ENCODE measurements at regions not wholly inside any gene's neighbourhood (a gene's known extent, or its start where the extent isn't known, plus 50 kb on each side); places are given as distances from the start of the nearest gene placed in this dataset.

GRCh38 chr2:128510701-128511397 lies 192.2 kb upstream of the HS6ST1 start:
- Histone ChIP-seq H3K4me3 (ENCODE audit: low read depth in 2 of 2, low read length in 1 of 2) (no peak overlapping the region), H3K27ac (ENCODE audit: low read depth in 2 of 2, low read length in 1 of 2) (no peak overlapping the region), H3K27me3 (ENCODE audit: insufficient read depth) (no peaks in the 10 kb centered on the region), H3K79me2 (ENCODE audit: insufficient read depth) (no peaks in the 10 kb centered on the region), H3K4me1 (ENCODE audit: control insufficient read depth in 1 of 2, insufficient read depth in 2 of 2, low read depth in 1 of 2, low read length in 1 of 2) (peaks cover 0 to 10% of the 10 kb centered on the region in 2 experiments; a peak in 2 of 4 replicates), H3K9me3 (no peaks in the 10 kb centered on the region), H3K36me3 (replicated peaks in 1 of 2; ENCODE audit: control insufficient read depth in 1 of 2, insufficient read depth in 2 of 2, low read length in 1 of 2) (no peaks in the 10 kb centered on the region), H3F3A (replicated peaks; ENCODE audit: insufficient read depth) (no peaks in the 10 kb centered on the region), H2AFZ (ENCODE audit: low read depth) (no peak overlapping the region), H3K9ac (no peak overlapping the region), H3K9me2 (no peaks in the 10 kb centered on the region), H3K4me2 (no peak overlapping the region), H4K20me1 (ENCODE audit: insufficient read depth) (no peaks in the 10 kb centered on the region)
- no peak for DNase-seq
- 32% methylated on average over 2 of the region's 4 CpGs for WGBS (ENCODE audit: low lambda C conversion rate)
- CTCF ChIA-PET = interaction anchor here (1.1 kb wide), 1 partner anchor 244 kb away, joined by 3 read pairs; no protein-coding TSS in a partner anchor
- TF ChIP-seq ELF1 (IDR thresholded peaks at IDR 0.05) (no peak), ZBTB33 (IDR thresholded peaks at IDR 0.05; ENCODE audit: borderline replicate concordance, low read depth) (no peak), CHD2 (IDR thresholded peaks at IDR 0.05; ENCODE audit: low read length, partially characterized antibody) (no peak), SMC3 (IDR thresholded peaks at IDR 0.05; ENCODE audit: low read depth, low read length) (no peak)
- POLR2A ChIA-PET = no interaction called here

GRCh38 chr2:128511731-128512378 lies 193.2 kb upstream of the HS6ST1 start:
- Histone ChIP-seq H3K79me2 (ENCODE audit: insufficient read depth) (no peaks in the 10 kb centered on the region), H4K20me1 (ENCODE audit: insufficient read depth) (no peaks in the 10 kb centered on the region), H3K27me3 (ENCODE audit: insufficient read depth) (no peaks in the 10 kb centered on the region), H3K9me3 (no peaks in the 10 kb centered on the region), H3K4me1 (ENCODE audit: control insufficient read depth in 1 of 2, insufficient read depth in 2 of 2, low read depth in 1 of 2, low read length in 1 of 2) (peaks cover 0 to 9% of the 10 kb centered on the region in 2 experiments; a peak in 2 of 4 replicates), H3K9ac (no peak overlapping the region), H2AFZ (ENCODE audit: low read depth) (no peak overlapping the region), H3K36me3 (replicated peaks in 1 of 2; ENCODE audit: control insufficient read depth in 1 of 2, insufficient read depth in 2 of 2, low read length in 1 of 2) (no peaks in the 10 kb centered on the region), H3F3A (replicated peaks; ENCODE audit: insufficient read depth) (no peaks in the 10 kb centered on the region), H3K4me2 (no peak overlapping the region), H3K4me3 (ENCODE audit: low read depth in 2 of 2, low read length in 1 of 2) (no peak overlapping the region), H3K27ac (ENCODE audit: low read depth in 2 of 2, low read length in 1 of 2) (no peak overlapping the region), H3K9me2 (no peaks in the 10 kb centered on the region)
- 43% methylated on average over 8 of the region's 12 CpGs for WGBS (ENCODE audit: low lambda C conversion rate)
- no peak for DNase-seq
- POLR2A ChIA-PET = no interaction called here
- CTCF ChIA-PET = no interaction called here
- no peak for TF ChIP-seq RXRA (IDR thresholded peaks at IDR 0.05; ENCODE audit: borderline replicate concordance, low read depth)
- TF ChIP-seq JUND (IDR thresholded peaks at IDR 0.05) = no peak
- TF ChIP-seq ELF1 (IDR thresholded peaks at IDR 0.05) = no peak
- TF ChIP-seq SMC3 (IDR thresholded peaks at IDR 0.05; ENCODE audit: low read depth, low read length) = no peak

- Histone ChIP-seq H2AFZ (ENCODE audit: low read depth) (no peak overlapping the region), H3K9me3 (no peaks in the 10 kb centered on the region), H3K79me2 (ENCODE audit: insufficient read depth) (no peaks in the 10 kb centered on the region), H3K4me1 (ENCODE audit: control insufficient read depth in 1 of 2, insufficient read depth in 2 of 2, low read depth in 1 of 2, low read length in 1 of 2) (peaks cover 0 to 9% of the 10 kb centered on the region in 2 experiments; a peak in 2 of 4 replicates), H3K9ac (no peak overlapping the region), H4K20me1 (ENCODE audit: insufficient read depth) (no peaks in the 10 kb centered on the region), H3K36me3 (replicated peaks in 1 of 2; ENCODE audit: control insufficient read depth in 1 of 2, insufficient read depth in 2 of 2, low read length in 1 of 2) (no peaks in the 10 kb centered on the region), H3K9me2 (no peaks in the 10 kb centered on the region), H3F3A (replicated peaks; ENCODE audit: insufficient read depth) (no peaks in the 10 kb centered on the region), H3K4me3 (ENCODE audit: low read depth in 2 of 2, low read length in 1 of 2) (no peak overlapping the region), H3K27ac (ENCODE audit: low read depth in 2 of 2, low read length in 1 of 2) (no peak overlapping the region; a peak in 1 of 4 replicates), H3K4me2 (no peak overlapping the region), H3K27me3 (ENCODE audit: insufficient read depth) (no peaks in the 10 kb centered on the region)
- no peak for DNase-seq
- ChIA-PET CTCF (no interaction called here), POLR2A (no interaction called here)
- WGBS (ENCODE audit: low lambda C conversion rate) = 42% methylated on average over 8 of the region's 9 CpGs
- TF ChIP-seq YY1 (IDR thresholded peaks at IDR 0.05; ENCODE audit: low read depth) (no peak), POLR2AphosphoS5 (IDR thresholded peaks at IDR 0.05; ENCODE audit: low read depth, low read length) (no peak), SIN3A (IDR thresholded peaks at IDR 0.05; ENCODE audit: borderline replicate concordance, low read depth, low read length) (no peak), NFIC (IDR thresholded peaks at IDR 0.05; ENCODE audit: borderline replicate concordance) (no peak), GABPA (IDR thresholded peaks at IDR 0.05; ENCODE audit: low read depth) (no peak), MXI1 (IDR thresholded peaks at IDR 0.05; ENCODE audit: low read depth, low read length) (no peak), TEAD4 (IDR thresholded peaks at IDR 0.05; ENCODE audit: borderline replicate concordance, insufficient read depth) (no peak), TAF1 (IDR thresholded peaks at IDR 0.05; ENCODE audit: borderline replicate concordance, low read depth, low read length) (no peak), RFX5 (IDR thresholded peaks at IDR 0.05; ENCODE audit: low read length) (no peak), RAD21 (IDR thresholded peaks at IDR 0.05; ENCODE audit: low read length) (no peak), JUND (IDR thresholded peaks at IDR 0.05) (no peak), ZBTB33 (IDR thresholded peaks at IDR 0.05; ENCODE audit: borderline replicate concordance, low read depth) (no peak)
These were observed 193.9 kb upstream of the HS6ST1 start for GRCh38 chr2:128512379-128513115.

Measured in SK-N-SH (cell line).